Mucosa of descending colon (tissue), 3 donors: ENCODE measurements at regions not wholly inside any gene's neighbourhood (a gene's known extent, or its start where the extent isn't known, plus 50 kb on each side); places are given as distances from the start of the nearest gene placed in this dataset.

Experiments used
- ATAC-seq: fragments of 200-7000 bp; cut with Tn5 transposase; one replicate; pipeline ENCODE4 v1.9.1; 2020; ENCODE audit warnings: mild to moderate bottlenecking, moderate library complexity
- DNase-seq, 3 donors: peaks; one replicate each; pipeline ENCODE4 v3.0.0-alpha.2; 2020
- H3K36me3 ChIP-seq: fragments of 200-600 bp; one replicate; pipeline ENCODE4 v1.8.0; 2021; ENCODE audit warnings: low read depth, mild to moderate bottlenecking
- H3K4me1 ChIP-seq: fragments of 200-600 bp; one replicate; pipeline ENCODE4 v1.8.0; 2021; ENCODE audit warnings: low read depth, mild to moderate bottlenecking
- H3K4me3 ChIP-seq: fragments of 200-600 bp; one replicate; pipeline ENCODE4 v1.8.0; 2021; ENCODE audit warnings: mild to moderate bottlenecking
- H3K9me3 ChIP-seq: fragments of 200-600 bp; one replicate; pipeline ENCODE4 v1.8.0; 2021; ENCODE audit warnings: mild to moderate bottlenecking
- CTCF ChIP-seq: fragments of 200-600 bp; IDR thresholded peaks from one replicate; pipeline ENCODE4 v1.8.0; 2022; ENCODE audit warnings: antibody characterized with exemption, mild to moderate bottlenecking
- intact Hi-C, 2 donors: fragments of 100-400 bp; cut with DNase I in 1 of 2; cut with micrococcal nuclease in 1 of 2; formaldehyde crosslinking; loops; one replicate each; pipeline versions ENCODE4 v1.11.0 to v1.11.1; 2022; cut with DNase I, micrococcal nuclease
- donor health status: DM: no; HTN: no; CAD: no; lungs with moderate emphysema.
- donor health status: DM: no; HTN: no; CAD: no.
- donor health status: DM: no; HTN: yes; CAD: no.

GRCh38 chr6:17032590-17032987 lies 69.3 kb upstream of the STMND1 start:
- no peaks in the 10 kb centered on the region for H3K9me3 ChIP-seq

DNA sequence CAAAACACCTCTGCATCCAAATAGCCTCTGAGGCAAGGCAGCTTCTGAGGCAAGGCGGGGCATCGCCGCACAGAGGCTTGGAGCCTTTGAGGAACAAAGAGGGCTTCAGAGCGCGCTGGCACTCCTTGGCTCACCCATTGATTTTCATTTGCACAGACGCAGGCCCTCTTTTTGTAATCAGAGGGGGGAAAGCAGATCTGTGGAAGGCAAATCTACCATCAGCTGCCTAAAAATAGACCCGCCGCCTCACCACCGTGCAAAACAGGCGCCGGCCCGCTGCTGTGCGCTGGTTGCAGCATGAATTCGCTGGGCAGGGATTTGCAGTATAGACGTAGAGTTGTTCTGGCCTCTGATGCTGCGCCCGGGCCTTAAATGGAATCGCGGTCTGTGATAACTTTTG lies 69.9 kb upstream of the STMND1 start:
- no peaks in the 10 kb centered on the region for H3K36me3 ChIP-seq
- ATAC-seq (no peak), DNase-seq (no peak)
- no peak overlapping the region for H3K4me3 ChIP-seq
- TF ChIP-seq CTCF, result no peak
- H3K9me3 ChIP-seq, result no peaks in the 10 kb centered on the region
- intact Hi-C loops, result no loop called here
- H3K4me1 ChIP-seq, result peaks cover 4% of the 10 kb centered on the region

More at GRCh38 chr6:17032590-17032987, 69.3 kb upstream of the STMND1 start:
- Histone ChIP-seq H3K36me3 (no peaks in the 10 kb centered on the region), H3K4me3 (no peak overlapping the region), H3K4me1 (peaks cover 4% of the 10 kb centered on the region)
- DNase-seq (no peak), ATAC-seq (no peak)
- no peak for TF ChIP-seq CTCF
- intact Hi-C loops, result no loop called here

GRCh38 chr6:17027441-17027840 lies 74.4 kb upstream of the STMND1 start:
- intact Hi-C loops, result no loop called here
- peaks cover 3% of the 10 kb centered on the region for H3K9me3 ChIP-seq
- no peak overlapping the region for H3K4me3 ChIP-seq
- DNase-seq (no peak), ATAC-seq (no peak)
- no peaks in the 10 kb centered on the region for H3K36me3 ChIP-seq
- H3K4me1 ChIP-seq, result no peaks in the 10 kb centered on the region
- TF ChIP-seq CTCF, result no peak

DNA sequence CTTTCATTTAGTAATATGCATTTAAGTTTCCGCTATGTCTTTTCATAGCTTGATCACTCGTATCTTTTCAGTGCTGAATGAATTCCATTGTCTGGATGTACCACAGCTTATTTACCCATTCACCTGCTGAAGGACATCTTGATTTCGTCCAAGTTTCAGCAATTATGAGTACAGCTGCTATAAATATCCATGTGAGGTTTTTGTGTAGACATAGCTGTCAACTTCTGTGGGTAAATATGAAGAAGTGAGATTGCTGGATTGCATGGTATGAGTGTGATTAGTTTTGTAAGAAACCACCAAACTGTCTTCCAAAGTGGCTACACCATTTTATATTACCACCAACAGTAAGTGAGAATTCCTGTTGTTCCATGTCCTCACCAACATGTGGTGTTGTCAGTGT lies 79.2 kb upstream of the STMND1 start:
- no peak for ATAC-seq

GRCh38 chr6:17021539-17021889 lies 80.3 kb upstream of the STMND1 start:
- Histone ChIP-seq H3K4me3 (no peak overlapping the region), H3K9me3 (peaks cover 3% of the 10 kb centered on the region), H3K4me1 (no peaks in the 10 kb centered on the region), H3K36me3 (no peaks in the 10 kb centered on the region)
- no peak for DNase-seq
- no peak for TF ChIP-seq CTCF
- intact Hi-C loops, result no loop called here
- no peak for ATAC-seq

More for the DNA sequence above, 79.2 kb upstream of the STMND1 start:
- Histone ChIP-seq H3K36me3 (no peaks in the 10 kb centered on the region), H3K4me3 (no peak overlapping the region), H3K4me1 (no peaks in the 10 kb centered on the region), H3K9me3 (peaks cover 3% of the 10 kb centered on the region)
- intact Hi-C loops, result no loop called here
- no peak for TF ChIP-seq CTCF
- DNase-seq, result no peak

DNA sequence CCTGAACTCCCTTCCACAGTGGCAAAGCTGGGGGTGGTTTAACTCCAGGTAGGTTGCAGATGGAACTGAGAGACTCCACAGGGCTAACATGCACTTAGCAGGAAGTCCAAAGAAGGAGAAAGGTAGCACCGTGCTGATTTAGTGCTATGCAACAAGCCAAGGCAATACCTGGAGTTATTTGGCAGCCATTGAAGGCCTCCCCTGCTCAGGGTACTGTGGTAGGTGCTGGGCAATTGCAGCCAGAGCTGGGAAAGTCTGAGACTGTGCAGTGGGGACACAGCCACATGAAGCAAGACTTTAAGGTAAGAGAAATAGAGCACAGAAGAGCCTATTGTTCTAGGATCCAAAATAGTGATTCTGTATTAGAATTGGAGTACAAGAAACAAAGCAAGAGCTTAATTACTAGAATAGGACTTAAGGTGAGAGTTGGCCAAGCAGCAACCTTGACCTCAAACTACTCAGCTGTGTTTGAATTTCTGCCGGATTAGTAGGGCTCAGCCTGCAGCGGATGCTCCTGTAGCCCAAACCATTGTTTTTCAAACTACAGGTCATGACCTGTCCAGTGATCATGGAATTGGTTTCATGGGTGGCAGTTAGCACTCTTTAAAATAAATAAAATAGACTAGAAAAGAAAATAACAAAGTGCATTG lies 80.8 kb upstream of the STMND1 start:
- no peak for DNase-seq
- intact Hi-C loops, result no loop called here
- Histone ChIP-seq H3K9me3 (peaks cover 3% of the 10 kb centered on the region), H3K4me3 (no peak overlapping the region), H3K36me3 (no peaks in the 10 kb centered on the region), H3K4me1 (no peaks in the 10 kb centered on the region)
- TF ChIP-seq CTCF, result no peak
- ATAC-seq, result no peak
